PFSK-1 (cell line): ENCODE measurements at regions not wholly inside any gene's neighbourhood (a gene's known extent, or its start where the extent isn't known, plus 50 kb on each side); places are given as distances from the start of the nearest gene placed in this dataset.

Experiments used
- FOXP2 ChIP-seq: optimal IDR thresholded peaks from 2 replicates; pipeline ENCODE3; 2011; ENCODE audit warnings: borderline replicate concordance, control low read depth, inconsistent platforms; ENCODE audit not compliant: insufficient read depth; ENCODE audit errors: extremely low read length, extremely low read depth
- POLR2AphosphoS5 ChIP-seq: IDR thresholded peaks from 2 replicates; pipeline ENCODE4 v1.6.1; 2012; ENCODE audit warnings: low read depth, mild to moderate bottlenecking, control low read depth, low read length, moderate library complexity
- REST ChIP-seq, 2 experiments: IDR thresholded peaks; 2 replicates each; pipeline versions ENCODE4 v1.6.1 to v1.8.0; 2011 to 2012; ENCODE audit warnings: low read depth in 2 of 2, low read length in 2 of 2, control low read depth in 1 of 2, inconsistent platforms in 1 of 2, mild to moderate bottlenecking in 1 of 2, moderate library complexity in 1 of 2; ENCODE audit not compliant: insufficient read depth in 1 of 2
- SIN3A ChIP-seq: IDR thresholded peaks from 2 replicates; pipeline ENCODE4 v1.6.1; 2012; ENCODE audit warnings: mild to moderate bottlenecking, low read length, moderate library complexity, borderline replicate concordance; ENCODE audit not compliant: insufficient read depth
- TAF1 ChIP-seq: IDR thresholded peaks from 2 replicates; pipeline ENCODE4 v1.6.1; 2012; ENCODE audit warnings: low read length, control low read depth, borderline replicate concordance; ENCODE audit not compliant: insufficient read depth

GRCh38 chr12:91418221-91419090 is 235.8 kb upstream of the DCN start:
- TF ChIP-seq SIN3A (no peak), POLR2AphosphoS5 (no peak), REST (IDR thresholded peaks at IDR 0.05; ENCODE audit: insufficient read depth in 1 of 2, low read depth in 2 of 2, low read length in 2 of 2) (no peak), TAF1 (no peak), FOXP2 (no peak)
